HG03442 (cell line): ENCODE measurements at regions not wholly inside any gene's neighbourhood (a gene's known extent, or its start where the extent isn't known, plus 50 kb on each side); places are given as distances from the start of the nearest gene placed in this dataset.

Experiments used
- ATAC-seq: cut with Tn5 transposase; IDR thresholded peaks from one replicate; pipeline ENCODE4 v1.9.1; 2021; ENCODE audit warnings: mild to moderate bottlenecking, moderate library complexity; ENCODE audit not compliant: unreplicated experiment

DNA sequence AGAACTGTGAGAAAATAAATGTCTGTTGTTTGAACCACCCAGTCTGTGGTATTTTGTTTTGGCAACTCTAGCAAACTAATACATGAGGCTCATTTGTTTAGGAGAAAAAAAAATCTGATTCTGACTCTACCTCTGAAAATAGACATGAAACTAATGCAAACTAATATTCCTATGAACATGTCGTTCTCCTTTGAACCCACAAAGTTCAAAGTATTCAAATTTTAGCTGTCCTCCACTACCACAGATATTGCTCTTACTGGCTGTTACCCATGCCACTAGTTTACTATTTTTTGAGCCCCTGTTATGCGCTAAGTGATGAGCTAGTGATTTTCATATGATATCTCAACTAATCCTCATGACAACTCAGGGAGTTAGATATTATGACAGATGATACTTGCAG, 58.8 kb upstream of the ZNF804B start:
- no peak for ATAC-seq

DNA sequence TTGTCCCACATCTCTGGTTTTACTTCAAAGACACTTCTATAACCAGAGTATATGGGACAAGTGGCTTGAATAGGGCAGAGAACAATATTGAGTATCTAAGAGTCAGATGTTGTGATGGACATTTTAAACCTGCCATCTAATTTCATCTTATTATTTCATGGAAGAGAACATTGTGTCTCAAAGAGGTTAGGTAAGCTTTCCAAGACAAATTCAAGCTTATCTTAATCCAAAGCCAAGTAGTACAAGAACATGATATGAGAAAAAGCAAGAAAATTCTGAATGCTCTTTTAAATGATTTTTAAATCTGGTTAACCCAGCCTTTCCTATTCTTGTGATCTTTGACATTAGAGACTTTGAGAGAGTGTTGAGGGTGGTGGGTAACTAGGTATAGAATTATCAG, 65.3 kb upstream of the ZNF804B start:
- ATAC-seq, result no peak

DNA sequence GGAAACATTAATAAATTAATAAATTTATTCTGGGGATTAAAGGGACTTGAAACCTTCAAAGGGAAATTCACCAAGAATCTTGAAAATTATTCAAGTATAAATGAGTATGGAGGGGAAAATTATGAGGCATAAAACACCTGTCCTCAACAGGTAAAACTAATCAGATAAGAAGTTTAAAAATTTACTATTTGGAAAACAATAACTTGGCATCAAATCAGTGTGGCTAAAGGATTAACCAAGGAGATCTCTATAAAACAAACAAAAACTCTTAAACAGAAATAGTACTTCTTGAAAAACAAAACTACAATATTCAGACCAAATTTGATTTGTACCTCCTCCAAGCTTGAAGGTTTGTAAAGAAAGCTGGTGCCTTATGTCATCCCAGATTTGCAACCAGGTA, 66.4 kb upstream of the ZNF804B start:
- ATAC-seq, result no peak

DNA sequence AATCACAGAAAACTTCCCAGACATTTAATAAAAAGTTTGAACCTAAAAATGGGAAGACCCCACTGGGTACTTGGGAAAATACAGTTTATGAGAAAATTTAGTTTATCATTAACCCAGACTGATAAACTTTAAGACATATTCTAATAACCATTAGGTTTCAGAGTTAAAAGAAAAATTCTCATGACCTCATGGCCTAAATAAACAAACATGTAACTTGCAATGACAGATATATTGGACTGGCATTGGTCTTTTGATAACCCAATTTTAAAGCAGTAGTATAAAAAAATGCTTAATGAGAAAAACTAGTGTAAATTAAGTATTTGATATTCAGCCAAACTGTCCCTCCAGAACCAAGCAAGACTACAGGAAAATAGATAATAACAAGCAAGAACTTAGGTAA, 67.0 kb upstream of the ZNF804B start:
- ATAC-seq, result no peak

DNA sequence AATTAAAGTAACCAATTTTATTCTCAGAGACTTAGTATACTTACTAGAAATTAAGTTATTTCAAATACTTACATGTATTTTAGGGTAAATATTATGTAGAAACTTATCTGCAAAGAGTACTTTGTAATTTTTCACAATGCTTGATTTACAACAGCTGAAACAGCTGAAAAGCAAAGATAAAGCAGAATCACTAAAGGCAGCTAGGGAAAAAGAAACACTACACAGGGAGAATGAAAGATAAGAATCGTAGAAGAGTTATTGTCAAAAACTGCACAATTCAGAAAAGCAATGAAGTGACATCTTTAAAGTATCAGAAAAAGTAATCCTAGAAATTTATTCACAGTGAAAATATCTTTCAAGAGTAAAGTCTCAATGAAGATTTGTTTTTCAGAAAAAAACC, 69.7 kb upstream of the ZNF804B start:
- no peak for ATAC-seq

DNA sequence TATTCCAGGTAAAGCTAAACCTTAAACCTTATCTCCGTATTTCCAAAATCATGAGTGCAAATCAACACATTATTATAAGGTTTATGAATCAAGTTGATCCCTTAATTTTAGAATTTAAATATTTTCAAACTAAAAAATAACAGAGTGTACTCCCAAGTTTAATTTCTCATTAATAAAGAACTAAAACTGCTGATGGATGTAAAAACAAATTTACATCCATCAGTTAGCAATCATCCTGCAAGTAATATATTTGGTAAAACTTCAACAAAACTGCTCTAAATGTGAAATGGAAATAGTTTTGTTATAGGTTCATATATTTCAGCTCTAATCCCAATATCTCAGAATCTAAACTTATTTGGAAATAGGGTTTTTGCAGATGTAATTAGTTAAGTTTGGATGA, 71.3 kb upstream of the ZNF804B start:
- ATAC-seq, result no peak

DNA sequence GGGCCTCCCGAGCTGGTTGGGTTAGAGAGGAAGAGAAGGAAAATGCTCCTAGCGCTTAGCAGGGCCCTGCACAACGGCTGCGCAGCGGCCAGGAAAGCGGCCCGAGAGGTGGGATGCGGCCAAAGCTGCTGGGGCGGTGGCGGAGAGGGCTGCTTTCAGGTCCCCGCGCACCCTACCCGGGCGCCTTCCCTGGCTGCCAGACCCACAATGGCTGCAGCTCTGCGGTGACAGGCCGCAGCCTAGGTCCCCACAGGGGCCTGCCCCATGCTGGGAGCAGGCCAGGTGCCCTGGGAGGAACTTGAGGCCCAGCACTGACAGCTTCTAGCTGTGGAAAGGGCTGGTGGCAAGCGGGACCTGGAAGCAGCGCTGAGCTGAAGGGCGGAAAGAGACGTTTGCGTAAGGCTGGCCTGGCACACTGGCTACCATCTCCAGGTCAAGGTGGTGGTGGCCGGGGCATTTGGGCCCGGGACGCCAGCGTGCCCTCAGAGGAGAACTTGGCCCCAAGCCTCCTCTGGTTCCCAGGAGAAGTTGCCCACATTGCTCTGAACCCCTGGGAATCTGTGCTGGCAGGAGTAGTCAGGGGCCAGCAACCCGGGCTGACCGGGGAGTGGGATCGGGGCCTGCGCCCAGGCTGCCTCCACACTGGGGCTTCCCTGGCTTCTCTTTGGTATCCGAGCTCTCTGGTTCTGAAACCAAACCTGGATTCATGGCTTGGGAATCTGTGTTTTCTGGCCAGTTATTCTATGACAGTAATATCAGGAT, 72.9 kb upstream of the ZNF804B start:
- ATAC-seq, result no peak

DNA sequence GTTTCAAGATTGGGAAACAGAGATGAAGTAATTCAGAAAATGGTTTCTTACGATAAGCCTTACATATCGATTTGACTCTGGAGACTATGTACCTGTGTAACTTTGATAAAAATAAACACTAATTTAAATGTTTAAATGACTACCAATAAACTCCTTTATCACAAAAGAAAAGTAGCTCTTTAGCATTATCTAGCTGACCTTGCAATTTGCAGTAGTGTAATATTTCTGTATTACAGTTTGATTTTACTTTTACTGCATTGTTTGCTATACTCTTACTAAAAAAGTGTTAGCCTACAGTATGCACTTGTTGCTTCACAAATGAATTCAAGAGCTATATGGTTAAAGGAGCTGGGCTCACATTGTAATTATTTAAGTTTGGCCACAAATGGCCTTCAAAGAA, 77.8 kb upstream of the ZNF804B start:
- no peak for ATAC-seq

DNA sequence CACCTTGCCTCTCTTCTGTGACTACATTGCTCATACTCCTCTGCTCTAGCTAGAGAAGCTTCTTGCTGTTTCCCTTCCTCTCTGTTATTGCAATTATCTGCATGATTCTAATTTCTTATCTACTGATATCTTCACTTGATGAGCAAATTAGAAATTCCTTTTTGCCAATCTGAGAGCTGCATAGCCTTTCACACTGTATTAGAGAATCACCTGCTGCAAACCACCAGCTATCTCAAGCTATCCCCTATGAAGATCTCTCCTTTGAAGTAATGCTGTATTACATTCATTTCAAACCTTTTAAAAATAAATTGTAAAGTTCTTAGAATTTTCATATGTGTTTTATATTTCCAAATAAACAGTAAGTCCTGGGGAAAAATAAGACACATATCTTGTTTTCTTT, 89.0 kb upstream of the ZNF804B start:
- peak; percentile 35 for ATAC-seq

DNA sequence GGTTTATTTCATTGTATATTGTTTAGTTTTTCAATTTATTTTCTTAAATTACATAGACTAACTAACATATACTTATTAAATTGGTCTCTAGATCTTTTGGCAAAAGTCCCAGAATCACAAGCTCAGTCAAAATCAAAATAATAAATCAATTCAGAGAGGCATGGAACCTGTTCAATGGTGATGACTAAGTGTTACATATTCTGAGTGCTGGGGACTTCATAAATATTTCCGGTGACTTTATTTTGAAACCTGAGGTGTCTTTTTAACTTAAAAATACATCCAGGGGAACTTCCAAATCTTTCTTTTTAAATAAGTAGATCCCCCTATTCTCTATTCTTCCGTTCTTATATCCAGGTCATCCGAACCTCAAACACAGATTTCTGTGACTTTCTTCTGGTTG, 89.6 kb upstream of the ZNF804B start:
- ATAC-seq, result peak; percentile 65

DNA sequence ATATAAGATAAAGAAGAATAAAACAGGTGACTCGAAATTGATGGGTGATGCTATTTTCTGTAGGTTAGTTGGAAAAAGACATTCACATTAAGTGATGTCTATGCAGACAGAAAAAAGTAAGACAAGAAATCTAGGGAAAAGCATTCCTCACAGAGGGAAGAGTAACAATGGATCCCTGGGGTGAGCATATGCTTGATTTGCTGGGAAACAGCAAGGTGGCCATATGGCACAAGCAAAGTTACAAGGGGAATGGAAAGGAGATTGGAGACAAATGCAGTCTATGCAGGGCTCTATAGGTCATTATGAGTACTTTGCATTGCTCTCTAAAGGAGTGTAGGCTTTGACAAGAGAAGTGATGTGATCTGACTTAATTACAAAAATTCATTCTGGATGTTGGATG, 90.9 kb upstream of the ZNF804B start:
- no peak for ATAC-seq

DNA sequence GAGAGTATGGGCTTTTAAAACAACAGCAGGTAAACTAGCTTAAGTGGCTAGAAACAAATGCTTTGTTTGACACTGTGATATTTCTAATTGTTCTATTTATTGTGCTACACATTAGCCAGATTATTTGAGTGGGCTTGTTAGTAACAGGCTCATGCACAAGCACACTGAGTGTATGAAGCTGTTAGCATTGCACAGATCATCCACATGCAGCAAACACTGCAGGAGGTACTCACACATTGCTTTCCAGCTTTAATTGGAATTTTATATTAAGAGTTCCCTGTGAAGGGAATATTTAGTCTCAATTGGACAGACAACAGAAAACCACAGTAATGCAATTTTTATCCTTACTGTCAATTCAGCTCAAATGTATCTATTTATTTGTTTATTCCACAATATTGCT, 92.9 kb upstream of the ZNF804B start:
- no peak for ATAC-seq

DNA sequence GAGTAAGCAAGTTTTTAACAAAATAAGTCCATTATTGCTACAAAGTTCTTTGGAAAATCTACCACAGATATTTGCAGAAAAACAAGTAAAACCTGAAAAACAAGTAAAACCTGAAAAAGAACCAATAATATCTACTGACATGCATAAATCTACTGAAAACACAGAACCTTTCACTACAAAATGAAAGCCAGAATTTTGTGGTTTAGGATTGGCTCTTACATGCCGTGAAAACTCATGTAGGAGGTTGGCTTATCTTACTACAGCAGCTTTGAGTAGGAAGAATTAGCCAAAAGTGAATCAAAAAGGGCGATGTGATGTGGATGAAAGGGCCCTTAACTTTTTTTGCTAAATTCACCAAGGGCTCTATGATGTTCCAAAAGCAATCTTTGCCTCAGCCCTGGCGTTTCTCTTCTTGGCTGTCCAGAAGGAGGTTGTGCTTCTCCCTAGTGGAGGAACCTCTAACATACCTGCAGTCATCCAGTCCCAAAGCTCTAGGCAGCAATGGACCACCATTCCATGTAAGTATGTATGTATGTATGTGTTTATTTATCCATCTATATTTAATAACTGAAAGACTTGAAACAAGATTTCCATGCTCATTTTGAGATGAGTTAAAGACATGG, 93.5 kb upstream of the ZNF804B start:
- no peak for ATAC-seq

DNA sequence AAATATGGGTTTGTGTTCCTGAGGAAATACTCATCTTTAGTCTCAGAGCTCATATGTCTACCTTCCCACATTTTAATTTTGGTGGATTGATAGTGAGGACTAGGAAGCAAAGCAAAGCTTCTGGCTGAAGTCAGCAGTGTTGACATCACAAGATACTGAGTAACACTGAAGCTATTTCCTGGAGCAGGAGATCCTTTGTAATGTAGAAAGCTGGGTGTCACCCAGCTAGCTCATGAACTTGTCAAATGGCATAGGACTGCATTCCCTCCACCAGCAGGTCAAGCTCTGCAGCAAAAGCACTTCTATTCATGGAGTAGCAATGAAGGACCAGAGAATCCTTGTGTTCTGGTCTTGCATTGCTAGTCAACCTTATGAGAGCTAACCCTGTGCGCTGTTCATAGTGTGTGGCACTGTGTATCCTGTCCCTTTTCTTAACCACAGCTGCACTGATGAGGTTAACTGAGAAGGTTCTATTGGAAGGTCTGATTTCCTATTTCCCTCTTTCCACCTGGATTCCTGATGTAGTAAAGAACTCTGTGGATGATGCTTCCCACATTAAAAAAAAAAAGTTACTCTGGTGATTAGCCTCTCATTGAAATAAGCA, 94.8 kb upstream of the ZNF804B start:
- ATAC-seq, result no peak

DNA sequence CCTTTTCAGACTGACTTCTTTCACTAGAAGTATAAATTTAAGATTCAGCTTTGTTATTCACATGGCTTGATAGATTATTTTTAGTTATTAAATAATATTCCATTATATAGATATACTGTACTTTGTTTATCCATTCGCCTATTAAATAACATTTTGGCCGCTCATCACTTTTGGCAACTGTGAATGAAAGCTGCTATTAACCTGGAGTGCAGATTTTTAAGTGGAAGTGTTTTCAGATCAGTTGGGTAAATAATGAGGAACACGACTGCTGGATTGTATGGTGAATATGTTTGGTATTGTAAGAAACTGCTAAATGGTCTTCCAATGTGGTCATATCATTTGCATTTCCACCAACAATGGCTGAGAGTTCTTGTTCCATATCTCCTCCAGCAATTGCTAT, 97.6 kb upstream of the ZNF804B start:
- no peak for ATAC-seq

DNA sequence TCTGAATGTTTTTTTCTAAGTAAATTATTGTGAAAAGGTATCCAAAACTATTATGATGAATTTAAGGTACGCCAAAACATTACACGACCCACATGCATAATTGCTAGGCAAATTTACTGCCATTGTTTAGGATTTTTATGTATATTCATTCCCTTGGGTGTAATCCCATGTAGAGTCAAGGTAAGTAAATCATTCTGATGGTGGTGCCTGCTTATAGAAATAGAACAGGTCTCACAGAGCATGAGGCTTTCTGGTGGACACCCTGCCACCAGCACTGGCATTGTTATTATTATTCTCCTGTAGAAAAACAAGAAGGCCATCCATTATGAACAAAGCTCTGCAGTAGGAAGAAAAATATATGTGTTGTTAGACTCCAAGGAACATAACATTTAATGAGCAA, 111.7 kb upstream of the ZNF804B start:
- no peak for ATAC-seq

DNA sequence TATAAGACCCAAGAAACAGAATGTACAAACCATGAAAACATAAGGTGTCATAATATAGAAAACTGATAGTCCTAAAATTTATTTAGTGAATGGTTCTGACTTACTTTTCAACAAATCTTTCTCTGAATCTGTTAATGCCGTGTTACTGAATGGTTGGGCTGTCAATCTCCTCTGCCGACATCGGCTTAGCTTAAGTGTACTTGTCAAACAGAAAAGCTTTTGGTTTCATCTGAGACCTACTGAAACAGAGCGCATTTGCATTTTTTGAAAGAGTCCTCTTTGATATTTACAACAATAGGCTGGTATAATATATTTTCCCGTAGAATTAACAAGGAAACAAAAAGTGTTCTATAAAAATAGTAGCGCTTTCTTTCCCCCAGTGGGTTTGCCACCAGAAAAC, 120.9 kb upstream of the ZNF804B start:
- ATAC-seq, result no peak

DNA sequence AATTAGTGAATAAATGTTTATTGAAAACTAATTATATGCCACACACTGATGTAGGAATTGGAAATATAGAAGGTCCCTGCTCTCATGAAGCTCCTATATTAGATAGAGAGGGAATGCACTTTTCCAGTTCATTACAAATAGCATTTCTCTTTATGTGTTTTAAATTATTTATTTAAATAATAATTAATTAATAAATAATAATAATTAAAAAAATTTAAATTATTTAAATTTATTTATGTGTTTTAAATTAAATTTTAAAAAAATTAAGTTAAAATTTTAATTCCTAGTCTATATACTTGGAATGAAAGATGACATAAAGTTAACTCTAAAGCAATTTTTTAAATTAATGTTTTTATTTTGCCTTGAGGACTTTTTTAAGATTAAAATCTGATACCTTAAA, 121.7 kb upstream of the ZNF804B start:
- no peak for ATAC-seq

DNA sequence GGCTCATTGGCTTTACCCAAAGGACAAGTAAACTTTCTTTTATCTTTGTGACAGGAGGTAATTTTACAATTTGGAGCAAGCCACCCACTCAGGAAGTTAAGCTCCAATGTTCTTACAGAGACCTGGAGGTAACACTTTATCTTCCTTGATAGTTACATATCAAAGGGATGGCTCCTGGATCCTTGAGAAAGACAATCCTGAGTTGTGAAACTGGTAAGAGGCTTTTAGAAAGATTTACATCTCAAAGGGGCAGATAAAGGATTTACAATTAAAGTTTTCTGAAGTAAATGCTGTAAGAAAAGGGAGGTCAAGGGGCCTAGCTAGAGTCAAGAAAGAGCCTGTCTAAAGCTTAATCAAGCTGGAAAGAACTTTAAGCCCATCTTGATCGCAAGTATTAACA, 124.4 kb upstream of the ZNF804B start:
- no peak for ATAC-seq

DNA sequence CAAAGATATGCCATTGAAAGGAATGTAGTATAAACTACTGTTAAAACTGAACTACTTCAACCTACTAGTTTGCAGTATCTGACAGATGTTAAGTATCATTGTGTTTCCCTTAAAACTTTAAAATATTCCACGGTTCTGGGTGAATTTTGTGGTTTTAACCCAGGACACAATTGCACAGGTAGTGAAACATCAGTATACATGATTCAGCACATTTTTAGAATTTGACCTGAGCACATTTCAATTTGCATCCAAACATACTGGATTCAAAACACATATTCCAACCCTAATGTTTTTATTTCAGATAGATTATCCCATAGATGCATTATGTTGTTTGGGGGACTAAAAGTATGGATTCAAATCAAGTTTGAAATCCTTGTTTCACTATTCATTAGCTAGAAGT, 129.9 kb upstream of the ZNF804B start:
- ATAC-seq, result no peak

DNA sequence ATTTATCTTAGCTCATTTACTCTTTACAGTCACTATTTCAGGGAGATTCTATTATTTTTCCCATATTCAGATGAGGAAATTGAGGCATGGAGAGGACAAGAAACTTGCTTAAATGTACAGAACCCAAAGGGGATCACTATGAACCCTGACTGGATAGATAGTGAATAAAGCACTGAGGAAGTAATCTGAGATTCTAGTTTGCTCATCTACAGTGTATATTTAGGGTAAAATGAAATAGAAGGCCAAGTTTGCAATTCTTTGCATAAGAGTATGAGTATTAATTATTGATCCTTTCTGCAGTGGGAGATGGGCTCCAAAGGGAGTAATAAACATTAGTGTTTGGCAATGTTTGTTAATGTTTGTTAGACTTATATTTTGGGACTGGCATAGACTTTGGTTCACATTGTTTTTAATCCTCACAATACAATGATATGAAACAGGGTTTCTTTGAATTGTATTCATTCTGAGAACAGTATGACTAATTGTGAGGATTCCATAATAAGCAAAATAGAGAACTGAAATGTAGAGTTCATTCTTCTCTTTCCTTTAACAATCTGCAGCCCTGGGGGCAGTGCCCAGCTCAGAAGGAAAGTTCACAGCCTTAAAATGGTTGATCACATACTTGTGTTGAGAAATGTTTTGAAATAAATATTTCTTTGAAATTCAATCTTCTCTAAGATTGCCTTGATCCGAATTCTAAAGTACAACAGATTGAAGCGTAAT, 131.0 kb upstream of the ZNF804B start:
- ATAC-seq, result peak; percentile 100

DNA sequence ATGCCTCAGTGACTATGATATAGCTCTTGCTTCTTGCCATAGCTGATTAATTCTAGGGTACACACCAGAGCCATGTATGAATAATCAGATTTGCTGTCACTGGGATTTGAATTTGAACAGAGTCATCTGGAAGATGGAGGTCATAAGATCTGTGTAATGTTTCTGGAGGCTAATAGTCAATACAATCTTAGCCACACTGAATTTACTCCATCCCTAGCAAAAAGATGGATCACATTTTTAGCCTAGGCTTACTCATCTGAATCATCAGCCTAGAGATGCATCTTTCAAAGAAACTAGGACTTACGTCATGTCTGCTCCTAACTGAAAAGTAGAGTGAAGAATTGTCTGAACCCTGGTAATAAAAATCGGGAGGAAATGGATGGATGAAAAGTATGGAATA, 142.3 kb upstream of the ZNF804B start:
- no peak for ATAC-seq
